GM19438 (cell line): ENCODE measurements at regions not wholly inside any gene's neighbourhood (a gene's known extent, or its start where the extent isn't known, plus 50 kb on each side); places are given as distances from the start of the nearest gene placed in this dataset.

ENCODE experiments used
- ATAC-seq: cut with Tn5 transposase; IDR thresholded peaks from one replicate; pipeline ENCODE4 v1.9.1; 2021; ENCODE audit warnings: low read depth; ENCODE audit not compliant: unreplicated experiment

- ATAC-seq, result no peak
Observed at GRCh38 chr6:28764761-28765282, 159.0 kb downstream of the TRIM27 start.

GRCh38 chr6:28765978-28766351 is 157.8 kb downstream of the TRIM27 start:
- ATAC-seq, result no peak

- ATAC-seq, result no peak
Observed at GRCh38 chr6:28766426-28766825, 157.4 kb downstream of the TRIM27 start.

GRCh38 chr6:28767133-28767532 is 156.7 kb downstream of the TRIM27 start:
- no peak for ATAC-seq

GRCh38 chr6:28767691-28768090 is 156.1 kb downstream of the TRIM27 start:
- ATAC-seq, result no peak

- ATAC-seq, result no peak
Observed at GRCh38 chr6:28768187-28768913, 155.4 kb downstream of the TRIM27 start.

- no peak for ATAC-seq
Observed at GRCh38 chr6:28769626-28770402, 154.0 kb downstream of the TRIM27 start.

GRCh38 chr6:28770732-28771131 is 153.1 kb downstream of the TRIM27 start:
- ATAC-seq, result no peak

- ATAC-seq, result no peak
Observed at GRCh38 chr6:28771401-28772267, 152.2 kb downstream of the TRIM27 start.

- ATAC-seq, result no peak
Observed at GRCh38 chr6:28772480-28773381, 151.1 kb downstream of the TRIM27 start.

- ATAC-seq, result no peak
Observed at GRCh38 chr6:28774292-28775051, 149.3 kb downstream of the TRIM27 start.

- no peak for ATAC-seq
Observed at GRCh38 chr6:28775052-28775376, 148.8 kb downstream of the TRIM27 start.

GRCh38 chr6:28775405-28776129 is 148.2 kb downstream of the TRIM27 start:
- no peak for ATAC-seq

- no peak for ATAC-seq
Observed at GRCh38 chr6:28776269-28777146, 147.3 kb downstream of the TRIM27 start.

GRCh38 chr6:28777147-28777461 is 146.7 kb downstream of the TRIM27 start:
- no peak for ATAC-seq

GRCh38 chr6:28782113-28782673 is 141.6 kb downstream of the TRIM27 start:
- no peak for ATAC-seq

- ATAC-seq, result no peak
Observed at GRCh38 chr6:28785962-28786679, 137.7 kb downstream of the TRIM27 start.
